ENCODE measurements at regions not wholly inside any gene's neighbourhood (a gene's known extent, or its start where the extent isn't known, plus 50 kb on each side); places are given as distances from the start of the nearest gene placed in this dataset.
"Not testable (repeated sequence)": the region's sequence is repeated elsewhere in the genome, so short reads cannot be mapped to it uniquely, and the experiment has no call there.

DNA sequence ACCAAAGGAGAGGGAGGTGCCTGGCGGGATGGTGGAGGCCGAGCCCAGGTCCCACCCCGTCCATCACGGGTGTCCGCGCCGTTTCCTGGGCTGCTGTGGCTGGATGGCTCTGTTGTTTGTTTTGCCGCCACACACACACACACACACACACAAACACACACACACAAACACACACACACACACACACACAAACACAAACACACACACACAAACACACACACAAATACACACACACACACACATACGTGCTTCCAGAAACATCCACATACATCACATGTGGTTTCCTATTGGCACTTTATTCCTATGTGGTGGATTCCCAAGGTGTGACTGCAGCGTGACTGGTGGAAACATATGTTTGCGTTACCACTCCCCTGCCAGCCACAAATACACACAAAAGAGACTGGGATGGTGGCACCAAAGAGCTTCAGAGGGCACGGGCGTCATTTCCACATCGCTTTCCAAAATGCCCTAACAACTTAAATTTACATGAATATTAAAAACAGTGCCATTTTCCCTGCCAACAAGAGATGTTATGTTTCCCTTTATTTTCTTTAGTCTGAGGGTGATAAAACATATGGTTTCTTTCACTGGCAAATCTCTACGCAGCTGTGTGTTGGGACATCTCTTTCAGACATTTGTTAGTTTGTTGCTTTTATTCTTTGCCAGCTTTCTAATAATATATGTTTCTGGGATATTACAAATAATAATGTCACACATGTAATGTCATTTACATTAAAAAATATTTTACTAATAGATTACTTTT, 356.8 kb downstream of the BRD1 start:
- DNase-seq = no peak

DNA sequence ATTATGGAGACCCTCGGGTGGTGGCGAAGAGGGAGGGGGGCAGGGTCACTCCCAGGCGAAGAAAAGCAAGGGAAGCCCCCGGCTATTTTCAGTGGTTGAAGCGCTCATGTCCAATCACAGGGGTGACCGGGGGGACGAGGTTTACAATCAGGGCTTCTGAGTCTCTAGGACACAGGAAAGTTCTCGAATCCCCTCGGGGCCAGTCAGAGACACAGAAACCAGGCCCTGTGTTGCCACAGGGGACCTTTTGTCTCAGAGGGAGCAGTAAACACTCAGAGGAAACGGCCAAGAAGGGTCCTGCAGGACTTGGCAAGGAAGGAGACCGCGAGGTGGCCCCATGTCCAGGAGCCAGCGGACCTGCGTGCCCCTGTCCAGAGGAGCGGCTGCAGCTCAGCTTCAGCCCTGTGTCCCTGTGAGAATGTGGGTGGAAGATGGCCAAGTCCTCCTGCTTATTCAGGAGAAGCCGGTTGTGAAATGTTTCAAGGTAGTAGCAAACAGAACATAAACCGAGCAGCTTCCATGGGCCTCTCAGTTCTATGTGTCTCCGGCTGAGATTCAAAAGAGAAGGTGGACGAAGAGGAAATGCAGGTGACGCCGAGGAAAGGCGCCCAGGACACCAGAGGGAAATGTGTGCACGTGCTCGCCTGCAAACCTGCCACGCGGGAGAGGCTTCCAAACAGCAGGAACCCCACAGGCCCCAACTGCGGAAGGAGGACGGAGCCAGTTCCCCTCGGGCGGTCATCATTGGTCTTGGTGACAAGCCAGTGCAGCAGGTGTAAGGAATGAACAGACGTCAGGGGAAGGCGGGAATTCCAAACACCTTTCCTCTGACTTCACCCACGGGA, 357.6 kb downstream of the BRD1 start:
- no peak for DNase-seq

DNA sequence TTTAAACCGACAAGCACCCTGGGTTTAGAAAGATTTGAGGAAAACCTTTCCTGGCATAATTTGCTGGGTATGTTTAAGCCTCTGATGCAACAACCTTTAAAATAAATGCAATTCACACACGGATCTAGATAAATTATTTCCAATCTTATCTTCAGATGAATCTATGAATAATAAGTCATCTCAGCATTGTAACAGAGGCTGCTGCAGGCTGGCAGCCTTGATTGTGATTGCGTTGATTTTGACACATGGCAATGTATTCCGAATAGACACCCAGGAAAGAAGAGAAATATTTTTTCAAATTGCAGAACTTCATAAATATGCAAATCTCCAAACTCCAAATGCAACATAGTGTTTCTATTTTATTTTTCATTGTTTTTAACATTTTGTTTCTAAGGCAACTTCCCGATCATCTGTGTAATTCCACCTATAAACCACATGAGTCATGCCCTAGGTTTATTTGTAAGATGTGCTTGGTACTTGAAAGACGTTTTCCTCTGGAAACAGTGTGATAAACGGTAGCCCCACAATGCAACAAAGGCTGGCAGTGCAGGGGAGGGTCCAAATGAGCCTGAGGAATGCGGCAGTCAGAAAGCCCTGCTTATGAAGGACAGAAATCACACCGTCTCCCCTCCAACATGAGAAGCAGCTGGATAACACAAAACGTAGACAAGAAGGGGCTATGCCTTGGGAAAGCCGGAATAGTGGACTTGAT, 359.0 kb downstream of the BRD1 start:
- no peak for DNase-seq

GRCh38 chr22:49466878-49467595, 360.6 kb downstream of the BRD1 start:
- DNase-seq = no peak

DNA sequence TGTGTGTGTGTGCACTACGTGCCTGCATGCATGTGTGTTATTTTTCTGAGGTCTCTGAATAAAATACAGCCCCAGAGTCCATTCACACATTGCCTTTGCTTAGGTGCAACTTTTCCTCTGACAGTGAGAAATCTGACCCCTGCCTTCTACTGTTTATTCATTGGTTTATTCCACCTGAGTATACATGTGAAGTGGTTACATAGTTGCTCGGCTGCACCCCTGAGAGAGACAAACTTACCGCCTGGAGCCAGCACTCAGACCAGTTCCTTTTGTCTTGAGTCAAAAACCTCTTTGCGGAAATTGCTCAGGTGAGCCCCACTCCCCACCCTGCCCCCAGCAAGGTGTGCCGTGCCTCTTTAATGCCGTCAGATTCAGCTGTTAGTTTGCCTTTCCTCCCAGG, 363.6 kb downstream of the BRD1 start:
- DNase-seq = no peak

GRCh38 chr22:49462795-49463194, 364.9 kb downstream of the BRD1 start:
- no peak for DNase-seq

DNA sequence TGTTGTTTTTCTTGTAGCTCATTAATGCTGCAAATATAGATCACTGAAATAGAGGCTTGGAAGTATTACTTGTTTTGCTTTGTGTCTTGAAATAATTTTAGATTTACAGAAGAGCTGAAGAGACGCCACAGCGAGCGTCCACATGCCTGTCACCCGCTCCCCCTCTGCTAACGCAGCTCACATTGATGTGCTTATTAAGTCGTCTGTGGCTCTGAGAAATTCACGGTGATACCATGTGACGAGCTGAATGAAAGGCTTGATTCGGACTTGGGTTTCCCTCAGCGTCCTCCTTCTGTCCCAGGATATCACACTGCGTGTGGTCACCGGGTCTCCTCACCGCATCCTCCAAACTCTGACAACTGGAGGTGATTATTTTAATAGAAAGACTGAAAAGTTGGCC, 365.4 kb downstream of the BRD1 start:
- DNase-seq = no peak

DNA sequence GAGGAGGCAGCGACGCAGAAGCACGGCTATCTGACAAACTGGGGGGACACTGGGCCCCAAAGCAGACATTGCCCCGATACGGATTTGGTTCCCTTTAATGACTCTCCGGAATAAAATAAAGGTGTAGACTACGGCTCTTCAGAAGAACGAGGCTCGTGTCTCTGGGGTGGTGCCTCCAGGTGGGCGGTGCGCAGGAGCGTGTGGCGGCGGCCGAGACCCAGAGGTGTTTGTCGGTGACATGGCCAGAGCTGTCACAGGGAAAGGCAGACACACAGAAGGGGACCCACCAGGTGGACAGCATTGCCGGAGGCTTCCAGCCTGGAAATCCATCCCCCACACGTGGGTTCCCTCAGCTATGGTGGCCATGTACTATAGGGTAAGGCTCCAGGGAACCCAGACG, 366.0 kb downstream of the BRD1 start:
- DNase-seq = no peak

GRCh38 chr22:49460592-49461281, 366.9 kb downstream of the BRD1 start:
- DNase-seq = no peak

DNA sequence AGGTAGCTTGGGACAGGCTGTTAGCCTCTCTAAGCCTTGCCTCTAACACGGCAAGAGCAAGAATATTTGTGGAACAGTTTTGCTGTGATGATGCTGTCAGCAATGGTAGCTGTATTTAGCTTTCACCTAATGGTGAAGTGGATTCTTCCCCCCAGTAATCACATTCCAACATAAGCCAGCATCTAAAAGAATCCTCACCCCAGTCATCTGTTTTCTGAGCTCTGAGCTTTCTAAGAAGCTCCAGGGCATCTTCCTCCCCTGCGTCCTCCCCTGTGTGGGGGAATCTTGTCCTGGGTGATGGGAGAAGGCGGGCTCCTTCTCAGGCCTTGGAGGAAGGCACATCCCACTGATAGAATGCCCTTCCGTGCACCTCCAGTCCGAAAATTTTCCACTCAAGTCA, 367.6 kb downstream of the BRD1 start:
- no peak for DNase-seq

- no peak for DNase-seq
These were observed 369.0 kb downstream of the BRD1 start for GRCh38 chr22:49458708-49459099.

DNA sequence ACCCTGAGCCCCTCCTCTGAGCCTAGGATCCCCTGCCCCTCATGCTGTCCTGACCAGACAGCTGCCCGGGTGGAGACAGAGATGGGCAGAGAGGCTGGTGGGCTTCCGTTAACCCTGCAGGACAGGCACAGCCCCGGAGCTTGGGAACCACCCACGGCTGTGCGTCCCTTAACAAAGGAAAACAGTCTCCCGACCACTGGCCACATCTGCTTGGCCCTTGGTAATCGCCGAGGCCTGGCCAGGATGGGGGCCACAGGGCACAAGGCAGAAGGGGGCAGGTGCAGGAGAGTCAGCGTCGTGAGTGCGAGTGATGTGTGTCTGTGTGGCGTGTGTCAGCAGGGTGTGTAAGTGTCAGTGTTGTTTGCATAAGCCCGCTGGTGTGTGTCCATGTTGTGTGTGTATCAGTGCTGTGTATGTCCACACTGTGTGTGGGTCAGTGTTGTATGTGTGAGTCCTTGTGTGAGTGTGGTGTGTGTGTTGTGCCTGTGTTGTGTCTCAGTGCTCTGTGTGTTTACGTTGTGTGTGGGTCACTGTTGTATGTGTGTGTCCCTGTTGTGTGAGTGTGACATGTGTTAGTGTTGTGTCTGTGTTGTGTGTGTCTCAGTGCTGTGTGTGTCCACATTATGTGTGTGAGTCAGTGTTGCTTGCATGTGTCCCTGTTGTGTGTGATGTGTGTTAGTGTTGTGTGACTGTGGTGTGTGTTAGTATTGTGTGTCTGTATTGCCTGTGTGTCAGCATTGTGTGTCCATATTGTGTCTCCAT, 369.5 kb downstream of the BRD1 start:
- no peak for DNase-seq

DNA sequence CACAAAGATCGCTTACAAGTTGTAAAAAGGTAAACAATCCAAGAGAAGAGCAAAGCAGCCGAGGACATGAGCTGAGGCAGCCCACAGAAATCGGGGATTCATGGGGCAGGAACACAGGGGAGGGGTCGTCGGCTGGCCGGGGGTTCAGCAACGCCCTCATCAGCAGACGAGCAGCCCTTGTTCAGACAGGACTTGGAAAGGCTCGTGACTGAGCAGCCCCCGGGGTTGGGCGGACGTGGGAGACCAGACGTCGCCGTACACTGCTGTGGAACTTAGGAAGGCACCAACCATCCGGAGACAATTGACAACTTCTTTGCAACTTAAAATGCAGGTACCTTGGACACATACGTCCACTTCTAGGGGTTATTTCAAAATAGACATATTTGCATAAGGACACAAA, 370.5 kb downstream of the BRD1 start:
- no peak for DNase-seq

DNA sequence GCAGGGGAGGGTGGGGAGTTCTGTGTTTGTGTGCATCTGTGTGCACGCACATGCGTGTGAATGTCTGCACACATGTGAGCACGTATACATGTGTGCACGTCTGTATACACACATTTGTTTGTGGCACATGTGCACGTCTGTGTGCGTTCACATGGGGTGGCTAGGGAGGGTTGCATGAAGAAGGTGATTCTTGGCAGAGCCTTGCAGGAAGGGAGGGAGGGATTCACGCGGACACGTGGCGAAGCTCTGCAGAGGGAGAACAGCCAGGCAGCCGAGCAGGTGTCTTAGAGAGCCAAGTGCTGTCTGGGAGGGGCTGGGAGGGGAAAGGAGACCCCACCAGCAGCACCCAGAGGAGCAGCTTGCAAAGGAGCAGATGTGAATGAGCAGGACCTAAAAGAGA, 372.1 kb downstream of the BRD1 start:
- DNase-seq = no peak

GRCh38 chr22:49454726-49455125, 372.9 kb downstream of the BRD1 start:
- DNase-seq = no peak

GRCh38 chr22:49453771-49454170, 373.9 kb downstream of the BRD1 start:
- DNase-seq = no peak

- DNase-seq = not testable (repeated sequence)
These were observed 374.7 kb downstream of the BRD1 start for GRCh38 chr22:49453019-49453418.

- DNase-seq = no peak
These were observed 375.2 kb downstream of the BRD1 start for GRCh38 chr22:49452362-49452946.

- DNase-seq = no peak
These were observed 376.4 kb downstream of the BRD1 start for GRCh38 chr22:49451070-49451840.

- no peak for DNase-seq
These were observed 377.2 kb downstream of the BRD1 start for GRCh38 chr22:49450498-49450897.
